H1 (cell line): ENCODE measurements at regions not wholly inside any gene's neighbourhood (a gene's known extent, or its start where the extent isn't known, plus 50 kb on each side); places are given as distances from the start of the nearest gene placed in this dataset.

Experiments used
- CTCF ChIA-PET: fragments of 300-600 bp; sonication (Branson Sonifier 250); formaldehyde crosslinking; loops from one replicate; lab custom pipeline; 2021; ENCODE audit not compliant: partially characterized antibody; lab: Charles Lee
- POLR2A ChIA-PET: fragments of 300-600 bp; sonication (Branson Sonifier 250); formaldehyde crosslinking; loops from one replicate; lab custom pipeline; 2021; ENCODE audit warnings: inconsistent platforms; ENCODE audit not compliant: partially characterized antibody; lab: Charles Lee
- DNase-seq, 2 experiments: peaks; one replicate each; pipeline versions ENCODE4 v3.0.0 to v3.0.0-alpha.2; 2010 to 2022; ENCODE audit warnings: low spot score in 2 of 2, low read depth in 1 of 2, mixed read lengths in 1 of 2
- FAIRE-seq: peaks from 2 replicates; lab custom pipeline; 2011; peaks lifted over from hg19 to GRCh38; lab: Jason Lieb, UNC
- H2AFZ ChIP-seq: 2 replicates; pipeline ENCODE4 v1.8.1; 2012; ENCODE audit warnings: low read length, inconsistent platforms
- H2AK5ac ChIP-seq: 2 replicates; pipeline ENCODE4 v1.6.1; 2013; ENCODE audit warnings: low read depth, low read length
- H2BK120ac ChIP-seq: replicated peaks from 2 replicates; pipeline ENCODE3; 2013; ENCODE audit warnings: low read depth, low read length, inconsistent platforms
- H2BK12ac ChIP-seq: 2 replicates; pipeline ENCODE4 v1.6.1; 2013; ENCODE audit warnings: low read depth, low read length
- H2BK15ac ChIP-seq: 2 replicates; pipeline ENCODE4 v1.6.1; 2013; ENCODE audit warnings: low read length
- H2BK20ac ChIP-seq: 2 replicates; pipeline ENCODE4 v1.6.1; 2013; ENCODE audit warnings: low read length
- H2BK5ac ChIP-seq: 2 replicates; pipeline ENCODE4 v1.6.1; 2013; ENCODE audit warnings: low read depth, low read length
- H3K14ac ChIP-seq: 2 replicates; pipeline ENCODE4 v1.6.1; 2013; ENCODE audit warnings: inconsistent platforms; ENCODE audit not compliant: insufficient read length
- H3K18ac ChIP-seq: 2 replicates; pipeline ENCODE4 v1.6.1; 2013; ENCODE audit warnings: low read length; ENCODE audit errors: extremely low read depth
- H3K23ac ChIP-seq: 2 replicates; pipeline ENCODE4 v1.6.1; 2013; ENCODE audit warnings: inconsistent platforms; ENCODE audit not compliant: insufficient read length
- H3K23me2 ChIP-seq: 2 replicates; pipeline ENCODE4 v1.6.1; 2013; ENCODE audit warnings: low read depth, low read length
- H3K27ac ChIP-seq: 2 replicates; pipeline ENCODE4 v1.6.1; 2011; ENCODE audit warnings: low read depth, low read length, inconsistent platforms
- H3K27me3 ChIP-seq, 4 experiments: replicated peaks in 1 of 4; 1 replicate in 1 of 4; 2 replicates in 3 of 4; pipeline versions ENCODE4 v1.6.1 to v1.8.1; 2011 to 2013; ENCODE audit warnings: low read length in 3 of 4, mild to moderate bottlenecking in 3 of 4, inconsistent platforms in 2 of 4, mixed read lengths in 2 of 4, moderate library complexity in 1 of 4; ENCODE audit not compliant: control insufficient read depth in 3 of 4, insufficient read depth in 3 of 4; ENCODE audit errors: extremely low read depth in 1 of 4
- H3K36me3 ChIP-seq, 4 experiments: 2 replicates each; pipeline versions ENCODE4 v1.6.1 to v1.8.1; 2011 to 2013; ENCODE audit warnings: mild to moderate bottlenecking in 4 of 4, low read length in 3 of 4, moderate library complexity in 2 of 4, control low read depth in 1 of 4, inconsistent platforms in 1 of 4; ENCODE audit not compliant: insufficient read depth in 4 of 4, control insufficient read depth in 2 of 4
- H3K4ac ChIP-seq: replicated peaks from 2 replicates; pipeline ENCODE3; 2013; ENCODE audit warnings: low read length, low read depth, mixed read lengths, inconsistent platforms; ENCODE audit not compliant: insufficient read length
- H3K4me1 ChIP-seq, 4 experiments: replicated peaks in 1 of 4; 1 replicate in 1 of 4; 2 replicates in 3 of 4; pipeline versions ENCODE4 v1.6.1 to v1.8.1; 2011 to 2013; ENCODE audit warnings: low read length in 3 of 4, inconsistent platforms in 2 of 4, mixed read lengths in 1 of 4; ENCODE audit not compliant: insufficient read depth in 4 of 4, control insufficient read depth in 3 of 4
- H3K4me2 ChIP-seq, 2 experiments: 2 replicates each; pipeline versions ENCODE4 v1.6.1 to v1.8.1; 2011 to 2013; ENCODE audit warnings: low read depth in 2 of 2, low read length in 2 of 2, control low read depth in 1 of 2, inconsistent platforms in 1 of 2, mild to moderate bottlenecking in 1 of 2; ENCODE audit not compliant: insufficient read depth in 1 of 2
- H3K4me3 ChIP-seq, 4 experiments: fragments of 200-600, 300-600 bp in 1 of 4; sonication (generic), shearing (Covaris generic), sonication (Bioruptor Twin) in 1 of 4; 2 replicates each; pipeline versions ENCODE4 v1.5.1 to v1.8.1; 2011 to 2016; ENCODE audit warnings: low read length in 4 of 4, low read depth in 3 of 4, control low read depth in 2 of 4, inconsistent platforms in 2 of 4, mild to moderate bottlenecking in 2 of 4, mixed read lengths in 1 of 4, moderate library complexity in 1 of 4; ENCODE audit not compliant: insufficient read depth in 2 of 4; ENCODE audit errors: extremely low read depth in 1 of 4
- H3K56ac ChIP-seq: replicated peaks from 2 replicates; pipeline ENCODE3; 2013; ENCODE audit warnings: low read depth, mild to moderate bottlenecking, mixed read lengths, low read length, inconsistent platforms; ENCODE audit not compliant: insufficient read length
- H3K79me1 ChIP-seq: 2 replicates; pipeline ENCODE4 v1.6.1; 2013; ENCODE audit warnings: low read depth, low read length, control low read depth
- H3K79me2 ChIP-seq, 2 experiments: 2 replicates each; pipeline versions ENCODE4 v1.6.1 to v1.8.1; 2012 to 2013; ENCODE audit warnings: low read length in 2 of 2, mild to moderate bottlenecking in 2 of 2, inconsistent platforms in 1 of 2; ENCODE audit not compliant: insufficient read depth in 2 of 2, control insufficient read depth in 1 of 2
- H3K9ac ChIP-seq, 4 experiments: replicated peaks in 1 of 4; 1 replicate in 1 of 4; 2 replicates in 3 of 4; pipeline versions ENCODE4 v1.6.1 to v1.8.1; 2011 to 2013; ENCODE audit warnings: low read depth in 3 of 4, low read length in 3 of 4, control low read depth in 2 of 4, mild to moderate bottlenecking in 2 of 4, moderate library complexity in 2 of 4, inconsistent platforms in 1 of 4; ENCODE audit errors: extremely low read depth in 1 of 4
- H3K9me3 ChIP-seq, 2 experiments: 2 replicates each; pipeline versions ENCODE4 v1.6.1 to v1.8.1; 2012 to 2013; ENCODE audit warnings: mild to moderate bottlenecking in 2 of 2, moderate library complexity in 2 of 2, control low read depth in 1 of 2, inconsistent platforms in 1 of 2, low read depth in 1 of 2, low read length in 1 of 2, mixed read lengths in 1 of 2; ENCODE audit not compliant: insufficient read depth in 2 of 2
- H4K20me1 ChIP-seq, 2 experiments: replicated peaks in 1 of 2; 2 replicates each; pipeline versions ENCODE3 to v1.8.1; 2011 to 2013; ENCODE audit warnings: inconsistent platforms in 2 of 2, low read length in 2 of 2, mild to moderate bottlenecking in 1 of 2; ENCODE audit not compliant: insufficient read depth in 2 of 2, control insufficient read depth in 1 of 2
- H4K5ac ChIP-seq: 2 replicates; pipeline ENCODE4 v1.6.1; 2013; ENCODE audit warnings: low read length, low read depth, mixed read lengths, inconsistent platforms; ENCODE audit not compliant: insufficient read length
- H4K8ac ChIP-seq: 2 replicates; pipeline ENCODE4 v1.8.0; 2013; ENCODE audit warnings: mild to moderate bottlenecking, moderate library complexity, low read length, inconsistent platforms; ENCODE audit not compliant: insufficient read depth; ENCODE audit errors: extremely low read depth
- H4K91ac ChIP-seq: replicated peaks from 2 replicates; pipeline ENCODE3; 2013; ENCODE audit warnings: low read length, mixed read lengths, inconsistent platforms; ENCODE audit not compliant: insufficient read length
- ASH2L ChIP-seq: fragments of 200-600, 300-600 bp; sonication (generic); IDR thresholded peaks from one replicate; pipeline ENCODE4 v1.7.1; 2017; ENCODE audit warnings: low read length
- EZH2 ChIP-seq: fragments of 200-600 bp; sonication (generic); IDR thresholded peaks from 2 replicates; pipeline ENCODE4 v1.7.1; 2012; ENCODE audit warnings: low read depth, mild to moderate bottlenecking, moderate library complexity, low read length, inconsistent platforms; ENCODE audit not compliant: severe bottlenecking
- KDM4A ChIP-seq: IDR thresholded peaks from one replicate; pipeline ENCODE4 v1.7.1; 2012; ENCODE audit warnings: low read depth, mild to moderate bottlenecking, moderate library complexity, low read length, inconsistent platforms; ENCODE audit not compliant: severe bottlenecking
- RXRA ChIP-seq: IDR thresholded peaks from 2 replicates; pipeline ENCODE4 v1.6.1; 2011; ENCODE audit warnings: low read depth, mild to moderate bottlenecking, low read length, moderate library complexity; ENCODE audit not compliant: insufficient read depth
- SAP30 ChIP-seq: fragments of 300-600 bp; sonication (generic); IDR thresholded peaks from 2 replicates; pipeline ENCODE4 v1.7.1; 2012; ENCODE audit warnings: low read length, moderate library complexity, mild to moderate bottlenecking, inconsistent platforms; ENCODE audit not compliant: insufficient read depth, insufficient replicate concordance
- SP2 ChIP-seq: IDR thresholded peaks from 2 replicates; pipeline ENCODE4 v1.6.1; 2012; ENCODE audit warnings: mild to moderate bottlenecking, low read length, inconsistent platforms
- TBP ChIP-seq: IDR thresholded peaks from 2 replicates; pipeline ENCODE4 v1.6.1; 2011; ENCODE audit warnings: low read depth, low read length, improper control_type of control experiment
- USF2 ChIP-seq: IDR thresholded peaks from 2 replicates; pipeline ENCODE4 v1.6.1; 2011; ENCODE audit warnings: low read length, improper control_type of control experiment
- WGBS, 2 experiments: shearing (Covaris generic) in 1 of 2; methylation state at CpG; one replicate each; pipeline versions ENCODE4 v1.1.6 to v1.1.7; 2013 to 2015; ENCODE audit warnings: low lambda C conversion rate in 2 of 2, mixed read lengths in 2 of 2, inconsistent platforms in 1 of 2, low coverage in 1 of 2, missing lambda C conversion rate in 1 of 2; ENCODE audit not compliant: insufficient replicate concordance in 2 of 2, insufficient coverage in 1 of 2, insufficient read length in 1 of 2; ENCODE audit errors: extremely low coverage in 1 of 2, missing lambda C conversion rate in 1 of 2; 5-methylcytosine and 5-hydroxymethylcytosine counted together

- Histone ChIP-seq H3K23me2 (no peaks in the 10 kb centered on the region), H3K27ac (no peak overlapping the region), H3K79me1 (no peaks in the 10 kb centered on the region), H4K5ac (no peak overlapping the region), H3K4me1 (peaks cover 0 to 9% (median 4%) of the 10 kb centered on the region in 4 experiments; a peak in 4 of 7 replicates), H2AK5ac (no peak overlapping the region), H3K4me2 (no peak overlapping the region), H3K9ac (no peak overlapping the region), H2BK12ac (no peak overlapping the region), H4K20me1 (no peaks in the 10 kb centered on the region), H3K36me3 (no peaks in the 10 kb centered on the region), H3K4me3 (no peak overlapping the region), H4K8ac (no peak overlapping the region), H3K79me2 (no peaks in the 10 kb centered on the region), H2BK15ac (no peak overlapping the region), H3K9me3 (peaks cover 3 to 8% of the 10 kb centered on the region in 2 experiments; a peak in 3 of 4 replicates), H3K27me3 (no peaks in the 10 kb centered on the region), H3K4ac (no peak overlapping the region), H3K56ac (no peak overlapping the region), H2BK5ac (no peak overlapping the region), H2BK20ac (no peak overlapping the region), H4K91ac (no peak overlapping the region), H3K23ac (no peak overlapping the region), H2BK120ac (no peak overlapping the region), H3K18ac (no peak overlapping the region), H3K14ac (no peak overlapping the region), H2AFZ (no peak overlapping the region)
- WGBS, 2 experiments, result 91% methylated on average over 3 of the region's 4 CpGs; no CpG with 5 or more reads in 1 of the 2 experiments
- DNase-seq (no peak), FAIRE-seq (no peak)
- TF ChIP-seq RXRA (no peak), EZH2 (no peak), ASH2L (no peak), USF2 (no peak), SAP30 (no peak), TBP (no peak), SP2 (no peak), KDM4A (no peak)
- POLR2A ChIA-PET, result interaction anchor here (0.9 kb wide), 1 partner anchor 92 kb away, joined by 3 read pairs; no protein-coding TSS in a partner anchor
- CTCF ChIA-PET, result interaction anchor here (1.6 kb wide), 1 partner anchor 11 kb away, joined by 5 read pairs; no protein-coding TSS in a partner anchor
Observed at GRCh38 chr2:200171731-200172482, 134.6 kb upstream of the SPATS2L start.
